Fibroblast of lung (primary cell): ENCODE measurements at regions not wholly inside any gene's neighbourhood (a gene's known extent, or its start where the extent isn't known, plus 50 kb on each side); places are given as distances from the start of the nearest gene placed in this dataset.

Experiments
- CTCF ChIP-seq, 2 donors: IDR thresholded peaks in 1 of 2; conservative IDR thresholded peaks in 1 of 2; 1 replicate in 1 of 2; 2 replicates in 1 of 2; pipeline ENCODE4 v1.5.1; 2011 to 2012; ENCODE audit warnings: low read length in 2 of 2, control low read depth in 1 of 2, inconsistent platforms in 1 of 2, low read depth in 1 of 2, mild to moderate bottlenecking in 1 of 2
- EZH2 ChIP-seq: IDR thresholded peaks from 2 replicates; pipeline ENCODE4 v1.5.1; 2012; ENCODE audit warnings: low read length, control low read depth, mild to moderate bottlenecking; ENCODE audit errors: missing control alignments

- TF ChIP-seq CTCF (conservative IDR thresholded peaks at IDR 0.05 in 1 of 2, IDR thresholded peaks at IDR 0.05 in 1 of 2; ENCODE audit: low read depth in 1 of 2, low read length in 2 of 2) = no peak
- TF ChIP-seq EZH2 = no peak
Observed at GRCh38 chr1:187883356-187883755, 1054.6 kb downstream of the PLA2G4A start.
